Adrenal gland (tissue), 9 donors: ENCODE measurements at regions not wholly inside any gene's neighbourhood (a gene's known extent, or its start where the extent isn't known, plus 50 kb on each side); places are given as distances from the start of the nearest gene placed in this dataset.

ENCODE experiments used
- DNase-seq, 7 donors: peaks; one replicate each; pipeline ENCODE4 v3.0.0-alpha.2; 2019 to 2020
- H3K27ac ChIP-seq, 5 donors: fragments of 200-600 bp; sonication (generic) in 4 of 5; 1 replicate in 3 of 5; 2 replicates in 2 of 5; pipeline versions ENCODE4 v1.5.1 to v1.8.0; 2016 to 2020; ENCODE audit warnings: mild to moderate bottlenecking in 1 of 5
- H3K27me3 ChIP-seq: fragments of 200-600 bp; 2 replicates; pipeline ENCODE4 v1.8.0; 2021
- H3K36me3 ChIP-seq, 2 donors: fragments of 200-600 bp; replicated peaks in 1 of 2; 1 replicate in 1 of 2; 2 replicates in 1 of 2; pipeline versions ENCODE4 v1.5.1 to v1.8.0; 2018 to 2022
- H3K4me1 ChIP-seq, 2 donors: fragments of 200-600 bp; replicated peaks in 1 of 2; 1 replicate in 1 of 2; 2 replicates in 1 of 2; pipeline versions ENCODE4 v1.5.1 to v1.8.0; 2018 to 2021
- H3K4me3 ChIP-seq, 4 donors: fragments of 200-600 bp; sonication (generic) in 3 of 4; one replicate each; pipeline ENCODE4 v1.5.1; 2016 to 2018
- H3K9me3 ChIP-seq, 3 donors: fragments of 200-600 bp; sonication (generic) in 1 of 3; replicated peaks in 1 of 3; 1 replicate in 2 of 3; 2 replicates in 1 of 3; pipeline versions ENCODE4 v1.5.1 to v1.8.0; 2016 to 2021
- CTCF ChIP-seq, 6 experiments: fragments of 450-650 bp in 4 of 6; fragments of 200-600 bp in 2 of 6; sonication (generic) in 1 of 6; IDR thresholded peaks; 1 replicate in 5 of 6; 2 replicates in 1 of 6; pipeline versions ENCODE4 v1.5.1 to v1.8.0; 2016 to 2021; ENCODE audit warnings: antibody characterized with exemption in 6 of 6, mild to moderate bottlenecking in 2 of 6, moderate library complexity in 1 of 6
- POLR2A ChIP-seq, 2 donors: fragments of 450-650 bp; IDR thresholded peaks; one replicate each; pipeline ENCODE4 v1.6.1; 2017; ENCODE audit warnings: antibody characterized with exemption in 2 of 2, mild to moderate bottlenecking in 2 of 2, moderate library complexity in 1 of 2
- WGBS, 4 donors: extraction: QIAGEN DNeasy Blood & Tissue Kit in 2 of 4; methylation state at CpG; one replicate each; pipeline versions ENCODE4 v1.1.5 to v1.1.7; 2013 to 2017; 5-methylcytosine and 5-hydroxymethylcytosine counted together
- intact Hi-C, 2 donors: fragments of 100-400 bp; cut with DNase I; formaldehyde crosslinking; loops; one replicate each; pipeline versions ENCODE4 v1.14.1 to v1.15.0; 2022 to 2023
- donor health status: healthy with polysubstance abuse.
- donor health status: Bipolar disorder and iron deficiency.
- donor health status: DM: yes; HTN: yes; CAD: no.
- donor health status: DM: no; HTN: no; CAD: no.
- donor health status: DM: no; HTN: no; CAD: no.

- Histone ChIP-seq H3K27me3 (no peaks in the 10 kb centered on the region), H3K4me1 (no peaks in the 10 kb centered on the region), H3K9me3 (no peaks in the 10 kb centered on the region), H3K4me3 (no peak overlapping the region), H3K36me3 (no peaks in the 10 kb centered on the region), H3K27ac (no peak overlapping the region)
- TF ChIP-seq POLR2A (IDR thresholded peaks at IDR 0.05) (no peak), CTCF (IDR thresholded peaks at IDR 0.05) (no peak)
- 78 to 86% (median 81%) methylated on average over 14 to 16 of the region's 16 CpGs for WGBS, 4 donors
- DNase-seq: no peak
- intact Hi-C loops: no loop called here
Measured at GRCh38 chr2:236908439-236909192, 177.1 kb upstream of the COPS8 start.

DNA sequence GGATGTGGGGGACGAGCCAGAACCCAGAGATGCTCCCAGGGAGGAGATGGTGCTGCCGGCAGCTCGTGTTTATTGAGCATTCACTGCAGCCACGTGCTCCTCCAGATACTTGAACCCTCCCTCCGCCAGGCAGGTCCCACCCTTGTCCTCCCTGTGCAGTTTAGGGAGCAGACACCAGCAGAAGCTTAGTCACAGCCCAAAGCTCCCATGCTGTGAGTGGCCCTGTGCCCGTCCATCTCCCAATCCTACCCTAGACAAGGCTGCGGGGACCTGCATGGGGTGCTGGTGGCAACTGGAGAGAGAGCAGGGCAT, 176.5 kb upstream of the COPS8 start:
- intact Hi-C loops: no loop called here
- H3K27ac ChIP-seq: no peak overlapping the region
- H3K4me3 ChIP-seq: no peak overlapping the region
- TF ChIP-seq POLR2A (IDR thresholded peaks at IDR 0.05): no peak
- no peak for TF ChIP-seq CTCF (IDR thresholded peaks at IDR 0.05)
- DNase-seq: no peak
- WGBS, 4 donors: 74 to 88% (median 87%) methylated on average over 3 to 7 of the region's 7 CpGs
- H3K9me3 ChIP-seq: no peaks in the 10 kb centered on the region
- no peaks in the 10 kb centered on the region for H3K36me3 ChIP-seq
- no peaks in the 10 kb centered on the region for H3K27me3 ChIP-seq
- no peaks in the 10 kb centered on the region for H3K4me1 ChIP-seq

- 77 to 90% (median 86%) methylated on average over 2 to 7 of the region's 7 CpGs for WGBS, 4 donors
- intact Hi-C loops: no loop called here
Measured at GRCh38 chr2:236909802-236910201, 175.9 kb upstream of the COPS8 start.

GRCh38 chr2:236910781-236911495, 174.8 kb upstream of the COPS8 start:
- Histone ChIP-seq H3K27ac (no peak overlapping the region), H3K36me3 (no peaks in the 10 kb centered on the region), H3K4me1 (no peaks in the 10 kb centered on the region), H3K27me3 (no peaks in the 10 kb centered on the region), H3K4me3 (no peak overlapping the region), H3K9me3 (no peaks in the 10 kb centered on the region)
- no peak for TF ChIP-seq POLR2A (IDR thresholded peaks at IDR 0.05)
- no peak for TF ChIP-seq CTCF (IDR thresholded peaks at IDR 0.05)
- WGBS, 4 donors: 85 to 93% (median 89%) methylated on average over 14 of the region's 14 CpGs
- no peak for DNase-seq
- intact Hi-C loops: no loop called here

More at GRCh38 chr2:236909802-236910201, 175.9 kb upstream of the COPS8 start:
- no peaks in the 10 kb centered on the region for H3K4me1 ChIP-seq
- no peaks in the 10 kb centered on the region for H3K27me3 ChIP-seq
- no peak for TF ChIP-seq POLR2A (IDR thresholded peaks at IDR 0.05)
- no peak for TF ChIP-seq CTCF (IDR thresholded peaks at IDR 0.05)
- H3K36me3 ChIP-seq: no peaks in the 10 kb centered on the region
- no peak overlapping the region for H3K27ac ChIP-seq
- H3K9me3 ChIP-seq: no peaks in the 10 kb centered on the region
- H3K4me3 ChIP-seq: no peak overlapping the region
- no peak for DNase-seq
